H4 (cell line): ENCODE measurements at regions not wholly inside any gene's neighbourhood (a gene's known extent, or its start where the extent isn't known, plus 50 kb on each side); places are given as distances from the start of the nearest gene placed in this dataset.

ENCODE experiments used
- DNase-seq: peaks from one replicate; pipeline ENCODE4 v3.0.0-alpha.2; 2015; ENCODE audit warnings: low spot score

GRCh38 chr2:103103678-103104077 is 341.8 kb downstream of the TMEM182 start:
- no peak for DNase-seq

- DNase-seq, result no peak
Observed at GRCh38 chr2:103119352-103119751, 357.5 kb downstream of the TMEM182 start.

GRCh38 chr2:103121106-103121505 is 359.3 kb downstream of the TMEM182 start:
- no peak for DNase-seq

GRCh38 chr2:103123516-103123915 is 361.7 kb downstream of the TMEM182 start:
- DNase-seq, result no peak

GRCh38 chr2:103130857-103131256 is 369.0 kb downstream of the TMEM182 start:
- DNase-seq, result no peak

- no peak for DNase-seq
Observed at GRCh38 chr2:103132536-103133217, 370.8 kb downstream of the TMEM182 start.

GRCh38 chr2:103135679-103136078 is 373.8 kb downstream of the TMEM182 start:
- no peak for DNase-seq

- DNase-seq, result no peak
Observed at GRCh38 chr2:103138123-103138901, 376.5 kb downstream of the TMEM182 start.

GRCh38 chr2:103139628-103140268 is 377.9 kb downstream of the TMEM182 start:
- no peak for DNase-seq

GRCh38 chr2:103144837-103145236 is 383.0 kb downstream of the TMEM182 start:
- DNase-seq, result no peak

- no peak for DNase-seq
Observed at GRCh38 chr2:103145739-103146138, 383.9 kb downstream of the TMEM182 start.

- no peak for DNase-seq
Observed at GRCh38 chr2:103151046-103151445, 389.2 kb downstream of the TMEM182 start.

- DNase-seq, result no peak
Observed at GRCh38 chr2:103152556-103152955, 390.7 kb downstream of the TMEM182 start.

- peak; percentile 59 for DNase-seq
Observed at GRCh38 chr2:103153580-103154284, 391.9 kb downstream of the TMEM182 start.

- DNase-seq, result no peak
Observed at GRCh38 chr2:103155308-103155707, 393.5 kb downstream of the TMEM182 start.

GRCh38 chr2:103159018-103159417 is 397.2 kb downstream of the TMEM182 start:
- DNase-seq, result no peak

GRCh38 chr2:103161456-103162289 is 399.8 kb downstream of the TMEM182 start:
- peak; percentile 65 for DNase-seq

GRCh38 chr2:103164748-103165147 is 402.9 kb downstream of the TMEM182 start:
- no peak for DNase-seq

- DNase-seq, result no peak
Observed at GRCh38 chr2:103165836-103166235, 404.0 kb downstream of the TMEM182 start.

- DNase-seq, result no peak
Observed at GRCh38 chr2:103166456-103167324, 404.9 kb downstream of the TMEM182 start.
